Karpas-422 (cell line): ENCODE measurements at regions not wholly inside any gene's neighbourhood (a gene's known extent, or its start where the extent isn't known, plus 50 kb on each side); places are given as distances from the start of the nearest gene placed in this dataset.

Experiments
- DNase-seq: peaks from one replicate; pipeline ENCODE4 v3.0.0-alpha.2; 2015
- H2AFZ ChIP-seq: fragments of 200-600 bp; sonication (generic); 2 replicates; pipeline ENCODE4 v1.6.1; 2014; ENCODE audit warnings: antibody characterized with exemption, low read length, mixed read lengths
- H3K27ac ChIP-seq: fragments of 200-600 bp; sonication (generic); 2 replicates; pipeline ENCODE4 v1.5.1; 2014; ENCODE audit warnings: mild to moderate bottlenecking, low read length, moderate library complexity
- H3K27me3 ChIP-seq: fragments of 200-600 bp; sonication (generic); 2 replicates; pipeline ENCODE4 v1.6.1; 2014; ENCODE audit warnings: low read length, mixed read lengths
- H3K36me3 ChIP-seq: fragments of 200-600 bp; sonication (generic); 2 replicates; pipeline ENCODE4 v1.6.1; 2014; ENCODE audit warnings: low read length, mixed read lengths; ENCODE audit not compliant: insufficient read depth
- H3K4me1 ChIP-seq: fragments of 200-600 bp; sonication (generic); 2 replicates; pipeline ENCODE4 v1.6.1; 2014; ENCODE audit warnings: mild to moderate bottlenecking, low read length, mixed read lengths
- H3K4me2 ChIP-seq: fragments of 200-600 bp; sonication (generic); 2 replicates; pipeline ENCODE4 v1.6.1; 2014; ENCODE audit warnings: low read length, low read depth, mild to moderate bottlenecking; ENCODE audit not compliant: poor library complexity, severe bottlenecking
- H3K4me3 ChIP-seq: fragments of 200-600 bp; sonication (generic); 2 replicates; pipeline ENCODE4 v1.5.1; 2014; ENCODE audit warnings: mild to moderate bottlenecking, antibody characterized with exemption, low read length, mixed read lengths
- H3K79me2 ChIP-seq: fragments of 200-600 bp; sonication (generic); 2 replicates; pipeline ENCODE4 v1.6.1; 2014; ENCODE audit warnings: mild to moderate bottlenecking, low read length, mixed read lengths
- H3K9ac ChIP-seq: fragments of 200-600 bp; sonication (generic); 2 replicates; pipeline ENCODE4 v1.6.0; 2014; ENCODE audit warnings: low read length
- H3K9me2 ChIP-seq: fragments of 200-600 bp; sonication (generic), shearing (Covaris generic); replicated peaks from 2 replicates; pipeline ENCODE4 v1.6.0; 2014; ENCODE audit warnings: mild to moderate bottlenecking, low read length, moderate library complexity; ENCODE audit not compliant: insufficient read depth
- H3K9me3 ChIP-seq: fragments of 300-700, 200-600 bp; sonication (generic); 2 replicates; pipeline ENCODE4 v1.6.1; 2014; ENCODE audit warnings: low read length, mixed read lengths
- H4K20me1 ChIP-seq: fragments of 200-600 bp; sonication (generic); 2 replicates; pipeline ENCODE4 v1.6.1; 2014; ENCODE audit warnings: mild to moderate bottlenecking, antibody characterized with exemption, low read length, low read depth; ENCODE audit not compliant: insufficient read depth

- Histone ChIP-seq H3K27me3 (no peaks in the 10 kb centered on the region), H3K36me3 (no peaks in the 10 kb centered on the region), H2AFZ (no peak overlapping the region), H3K4me2 (no peak overlapping the region), H3K4me1 (no peaks in the 10 kb centered on the region), H3K9ac (no peak overlapping the region), H4K20me1 (no peaks in the 10 kb centered on the region), H3K4me3 (no peak overlapping the region), H3K9me2 (no peaks in the 10 kb centered on the region), H3K79me2 (no peaks in the 10 kb centered on the region), H3K9me3 (peaks cover 27% of the 10 kb centered on the region), H3K27ac (no peak overlapping the region)
- DNase-seq: no peak
These were observed 1144.6 kb upstream of the TMPRSS15 start for GRCh38 chr21:19547951-19548840.

- Histone ChIP-seq H3K4me2 (no peak overlapping the region), H3K9ac (no peak overlapping the region), H3K36me3 (no peaks in the 10 kb centered on the region), H3K27ac (no peak overlapping the region), H2AFZ (no peak overlapping the region), H4K20me1 (no peaks in the 10 kb centered on the region), H3K4me3 (no peak overlapping the region), H3K9me2 (no peaks in the 10 kb centered on the region), H3K4me1 (no peaks in the 10 kb centered on the region), H3K79me2 (no peaks in the 10 kb centered on the region), H3K27me3 (no peaks in the 10 kb centered on the region), H3K9me3 (peaks cover 29% of the 10 kb centered on the region)
- no peak for DNase-seq
These were observed 1150.5 kb upstream of the TMPRSS15 start for GRCh38 chr21:19553919-19554615.

- Histone ChIP-seq H3K79me2 (no peaks in the 10 kb centered on the region), H3K4me3 (no peak overlapping the region), H2AFZ (no peak overlapping the region)
These were observed 1153.5 kb upstream of the TMPRSS15 start for GRCh38 chr21:19557046-19557445.

GRCh38 chr21:19557488-19557887 lies 1153.9 kb upstream of the TMPRSS15 start:
- Histone ChIP-seq H3K27ac (no peak overlapping the region), H3K4me1 (no peaks in the 10 kb centered on the region), H2AFZ (no peak overlapping the region), H4K20me1 (no peaks in the 10 kb centered on the region), H3K9me3 (peaks cover 39% of the 10 kb centered on the region), H3K4me3 (no peak overlapping the region), H3K27me3 (no peaks in the 10 kb centered on the region), H3K9ac (no peak overlapping the region), H3K4me2 (no peak overlapping the region), H3K9me2 (no peaks in the 10 kb centered on the region), H3K79me2 (no peaks in the 10 kb centered on the region), H3K36me3 (no peaks in the 10 kb centered on the region)
- DNase-seq: no peak

More at GRCh38 chr21:19557046-19557445, 1153.5 kb upstream of the TMPRSS15 start:
- Histone ChIP-seq H3K4me2 (no peak overlapping the region), H3K9me3 (peaks cover 35% of the 10 kb centered on the region), H3K4me1 (no peaks in the 10 kb centered on the region), H4K20me1 (no peaks in the 10 kb centered on the region), H3K27me3 (no peaks in the 10 kb centered on the region), H3K27ac (no peak overlapping the region), H3K9ac (no peak overlapping the region), H3K36me3 (no peaks in the 10 kb centered on the region), H3K9me2 (no peaks in the 10 kb centered on the region)
- DNase-seq: no peak

GRCh38 chr21:19565587-19565986 lies 1162.0 kb upstream of the TMPRSS15 start:
- H3K27me3 ChIP-seq: no peaks in the 10 kb centered on the region
- no peak overlapping the region for H3K9ac ChIP-seq
- no peaks in the 10 kb centered on the region for H3K4me1 ChIP-seq
- peaks cover 32% of the 10 kb centered on the region for H3K9me3 ChIP-seq
- H3K9me2 ChIP-seq: no peaks in the 10 kb centered on the region
- H3K36me3 ChIP-seq: no peaks in the 10 kb centered on the region
- no peaks in the 10 kb centered on the region for H4K20me1 ChIP-seq
- no peak overlapping the region for H2AFZ ChIP-seq
- H3K79me2 ChIP-seq: no peaks in the 10 kb centered on the region
- no peak overlapping the region for H3K27ac ChIP-seq
- DNase-seq: no peak
- no peak overlapping the region for H3K4me3 ChIP-seq
- H3K4me2 ChIP-seq: no peak overlapping the region

GRCh38 chr21:19566975-19567374 lies 1163.4 kb upstream of the TMPRSS15 start:
- Histone ChIP-seq H4K20me1 (no peaks in the 10 kb centered on the region), H3K9me3 (peaks cover 36% of the 10 kb centered on the region), H3K27ac (no peak overlapping the region), H3K9ac (no peak overlapping the region), H3K4me3 (no peak overlapping the region), H2AFZ (no peak overlapping the region), H3K36me3 (no peaks in the 10 kb centered on the region), H3K79me2 (no peaks in the 10 kb centered on the region), H3K27me3 (no peaks in the 10 kb centered on the region), H3K9me2 (no peaks in the 10 kb centered on the region), H3K4me2 (no peak overlapping the region), H3K4me1 (no peaks in the 10 kb centered on the region)
- no peak for DNase-seq

GRCh38 chr21:19577381-19577780 lies 1173.8 kb upstream of the TMPRSS15 start:
- H3K4me3 ChIP-seq: no peak overlapping the region
- H4K20me1 ChIP-seq: no peaks in the 10 kb centered on the region
- H3K9me3 ChIP-seq: peaks cover 31% of the 10 kb centered on the region
- no peaks in the 10 kb centered on the region for H3K79me2 ChIP-seq
- H3K4me1 ChIP-seq: no peaks in the 10 kb centered on the region
- H3K9ac ChIP-seq: no peak overlapping the region
- H3K27me3 ChIP-seq: no peaks in the 10 kb centered on the region
- no peak overlapping the region for H2AFZ ChIP-seq
- no peak overlapping the region for H3K27ac ChIP-seq
- DNase-seq: no peak
- H3K4me2 ChIP-seq: no peak overlapping the region
- no peaks in the 10 kb centered on the region for H3K36me3 ChIP-seq
- H3K9me2 ChIP-seq: no peaks in the 10 kb centered on the region

GRCh38 chr21:19590044-19590443 lies 1186.5 kb upstream of the TMPRSS15 start:
- Histone ChIP-seq H3K4me3 (no peak overlapping the region), H3K27ac (no peak overlapping the region), H4K20me1 (no peaks in the 10 kb centered on the region), H3K9me3 (peaks cover 34% of the 10 kb centered on the region), H3K27me3 (no peaks in the 10 kb centered on the region), H3K9me2 (no peaks in the 10 kb centered on the region), H3K79me2 (no peaks in the 10 kb centered on the region), H3K4me2 (no peak overlapping the region), H3K9ac (no peak overlapping the region), H2AFZ (no peak overlapping the region), H3K4me1 (no peaks in the 10 kb centered on the region), H3K36me3 (no peaks in the 10 kb centered on the region)
- no peak for DNase-seq
